H9 (cell line): ENCODE measurements at regions not wholly inside any gene's neighbourhood (a gene's known extent, or its start where the extent isn't known, plus 50 kb on each side); places are given as distances from the start of the nearest gene placed in this dataset.

ENCODE experiments used
- DNase-seq: peaks from one replicate; pipeline ENCODE4 v3.0.0-alpha.2; 2017
- H2AFZ ChIP-seq: one replicate; pipeline ENCODE4 v1.6.1; 2013; ENCODE audit warnings: mild to moderate bottlenecking, low read length, control low read depth, moderate library complexity
- H2AK5ac ChIP-seq: 2 replicates; pipeline ENCODE4 v1.6.1; 2013; ENCODE audit warnings: low read length, control low read depth, mixed read lengths; ENCODE audit not compliant: insufficient read length
- H2BK120ac ChIP-seq: one replicate; pipeline ENCODE4 v1.6.1; 2013; ENCODE audit warnings: low read depth, mild to moderate bottlenecking, low read length, control low read depth, inconsistent platforms; ENCODE audit not compliant: poor library complexity, severe bottlenecking
- H2BK12ac ChIP-seq: 2 replicates; pipeline ENCODE4 v1.6.1; 2013; ENCODE audit warnings: low read length, control low read depth, mixed read lengths, low read depth; ENCODE audit not compliant: insufficient read length
- H2BK15ac ChIP-seq: 2 replicates; pipeline ENCODE4 v1.6.1; 2013; ENCODE audit warnings: low read depth, low read length, control low read depth
- H2BK20ac ChIP-seq: one replicate; pipeline ENCODE4 v1.6.1; 2013; ENCODE audit warnings: low read depth, mild to moderate bottlenecking, low read length, control low read depth, inconsistent platforms; ENCODE audit not compliant: poor library complexity, severe bottlenecking
- H2BK5ac ChIP-seq: 2 replicates; pipeline ENCODE4 v1.6.1; 2013; ENCODE audit warnings: low read length, control low read depth, mixed read lengths; ENCODE audit not compliant: insufficient read length
- H3K14ac ChIP-seq: 2 replicates; pipeline ENCODE4 v1.6.1; 2013; ENCODE audit warnings: low read length, control low read depth; ENCODE audit not compliant: insufficient read depth
- H3K18ac ChIP-seq: 2 replicates; pipeline ENCODE4 v1.6.1; 2013; ENCODE audit warnings: low read depth, mild to moderate bottlenecking, mixed read lengths, low read length, control low read depth; ENCODE audit not compliant: insufficient read length
- H3K23ac ChIP-seq: 2 replicates; pipeline ENCODE4 v1.6.1; 2013; ENCODE audit warnings: low read length, control low read depth, mixed read lengths, low read depth; ENCODE audit not compliant: insufficient read length
- H3K23me2 ChIP-seq: 2 replicates; pipeline ENCODE4 v1.6.1; 2013; ENCODE audit warnings: low read depth, mild to moderate bottlenecking, mixed read lengths, low read length, control low read depth; ENCODE audit not compliant: insufficient read length, poor library complexity, severe bottlenecking
- H3K27ac ChIP-seq: 2 replicates; pipeline ENCODE4 v1.5.1; 2013; ENCODE audit warnings: low read length, control low read depth, mixed read lengths, low read depth; ENCODE audit not compliant: insufficient read length
- H3K27me3 ChIP-seq: 2 replicates; pipeline ENCODE4 v1.6.1; 2013; ENCODE audit warnings: low read length, control low read depth, inconsistent platforms; ENCODE audit not compliant: insufficient read depth
- H3K4ac ChIP-seq: 2 replicates; pipeline ENCODE4 v1.6.1; 2013; ENCODE audit warnings: low read depth, mild to moderate bottlenecking, control low read depth, inconsistent platforms, low read length, moderate library complexity
- H3K4me1 ChIP-seq: 2 replicates; pipeline ENCODE4 v1.6.1; 2013; ENCODE audit warnings: low read length, control low read depth, inconsistent platforms; ENCODE audit not compliant: insufficient read depth
- H3K4me2 ChIP-seq: 2 replicates; pipeline ENCODE4 v1.6.1; 2013; ENCODE audit warnings: low read length, control low read depth, mixed read lengths; ENCODE audit not compliant: insufficient read length, insufficient read depth
- H3K56ac ChIP-seq: 2 replicates; pipeline ENCODE4 v1.6.1; 2013; ENCODE audit warnings: low read depth, mild to moderate bottlenecking, mixed read lengths, low read length, control low read depth; ENCODE audit not compliant: insufficient read length
- H3K79me1 ChIP-seq: 2 replicates; pipeline ENCODE4 v1.6.1; 2013; ENCODE audit warnings: low read depth, mild to moderate bottlenecking, moderate library complexity, low read length, control low read depth, inconsistent platforms; ENCODE audit not compliant: insufficient read depth, poor library complexity, severe bottlenecking
- H3K79me2 ChIP-seq: 2 replicates; pipeline ENCODE4 v1.6.1; 2013; ENCODE audit warnings: low read length, control low read depth, inconsistent platforms; ENCODE audit not compliant: insufficient read depth
- H3K9ac ChIP-seq: 2 replicates; pipeline ENCODE4 v1.6.1; 2013; ENCODE audit warnings: low read length, control low read depth, mixed read lengths; ENCODE audit not compliant: insufficient read length; ENCODE audit errors: extremely low read depth
- H3K9me3 ChIP-seq: one replicate; pipeline ENCODE4 v1.6.1; 2013; ENCODE audit warnings: low read depth, low read length, inconsistent platforms; ENCODE audit not compliant: control insufficient read depth
- H3T11ph ChIP-seq: one replicate; pipeline ENCODE4 v1.6.1; 2013; ENCODE audit warnings: mild to moderate bottlenecking, low read length, control low read depth, inconsistent platforms
- H4K20me1 ChIP-seq: one replicate; pipeline ENCODE4 v1.6.1; 2013; ENCODE audit not compliant: control insufficient read depth, insufficient read length, insufficient read depth
- H4K5ac ChIP-seq: 2 replicates; pipeline ENCODE4 v1.6.1; 2013; ENCODE audit warnings: low read depth, mild to moderate bottlenecking, mixed read lengths, low read length, control low read depth; ENCODE audit not compliant: insufficient read length
- H4K8ac ChIP-seq: replicated peaks from 2 replicates; pipeline ENCODE4 v1.6.1; 2013; ENCODE audit warnings: low read length, control low read depth, mixed read lengths, low read depth; ENCODE audit not compliant: insufficient read length
- H4K91ac ChIP-seq: 2 replicates; pipeline ENCODE4 v1.6.1; 2013; ENCODE audit warnings: low read depth, mild to moderate bottlenecking, moderate library complexity, mixed read lengths, low read length, control low read depth; ENCODE audit not compliant: insufficient read length
- H3K27ac Mint-ChIP-seq, 3 experiments: 2 replicates in 2 of 3; 3 replicates in 1 of 3; pipeline ENCODE4 v1.8.0; 2020 to 2021; ENCODE audit warnings: mixed read lengths in 3 of 3, mild to moderate bottlenecking in 1 of 3, moderate library complexity in 1 of 3
- H3K27me3 Mint-ChIP-seq: 2 replicates; pipeline ENCODE4 v1.8.0; 2021; ENCODE audit warnings: low read depth, mild to moderate bottlenecking, moderate library complexity, mixed read lengths
- H3K36me3 Mint-ChIP-seq, 3 experiments: 2 replicates in 2 of 3; 3 replicates in 1 of 3; pipeline ENCODE4 v1.8.0; 2020 to 2021; ENCODE audit warnings: low read depth in 3 of 3, mixed read lengths in 3 of 3; ENCODE audit not compliant: insufficient read depth in 1 of 3
- H3K4me1 Mint-ChIP-seq, 2 experiments: 2 replicates each; pipeline ENCODE4 v1.8.0; 2020; ENCODE audit warnings: mixed read lengths in 2 of 2
- H3K4me3 Mint-ChIP-seq, 2 experiments: 2 replicates in 1 of 2; 3 replicates in 1 of 2; pipeline ENCODE4 v1.8.0; 2020 to 2021; ENCODE audit warnings: mild to moderate bottlenecking in 2 of 2, mixed read lengths in 2 of 2, moderate library complexity in 1 of 2
- H3K9me3 Mint-ChIP-seq, 2 experiments: 2 replicates in 1 of 2; 3 replicates in 1 of 2; pipeline ENCODE4 v1.8.0; 2020; ENCODE audit warnings: mild to moderate bottlenecking in 2 of 2, mixed read lengths in 2 of 2, moderate library complexity in 1 of 2
- WGBS: extraction: QIAGEN DNeasy Blood & Tissue Kit; methylation state at CpG from one replicate; pipeline ENCODE4 v1.1.7; 2013; ENCODE audit warnings: missing lambda C conversion rate, low lambda C conversion rate, mixed read lengths; ENCODE audit not compliant: insufficient read length; ENCODE audit errors: extremely low coverage; 5-methylcytosine and 5-hydroxymethylcytosine counted together
- TF ChIP-seq, protein P1 (sequence below): fragments of 200-600 bp; sonication (generic); conservative IDR thresholded peaks from 3 replicates; pipeline ENCODE4 v1.8.0; 2021; ENCODE audit warnings: antibody characterized with exemption, mild to moderate bottlenecking

DNA sequence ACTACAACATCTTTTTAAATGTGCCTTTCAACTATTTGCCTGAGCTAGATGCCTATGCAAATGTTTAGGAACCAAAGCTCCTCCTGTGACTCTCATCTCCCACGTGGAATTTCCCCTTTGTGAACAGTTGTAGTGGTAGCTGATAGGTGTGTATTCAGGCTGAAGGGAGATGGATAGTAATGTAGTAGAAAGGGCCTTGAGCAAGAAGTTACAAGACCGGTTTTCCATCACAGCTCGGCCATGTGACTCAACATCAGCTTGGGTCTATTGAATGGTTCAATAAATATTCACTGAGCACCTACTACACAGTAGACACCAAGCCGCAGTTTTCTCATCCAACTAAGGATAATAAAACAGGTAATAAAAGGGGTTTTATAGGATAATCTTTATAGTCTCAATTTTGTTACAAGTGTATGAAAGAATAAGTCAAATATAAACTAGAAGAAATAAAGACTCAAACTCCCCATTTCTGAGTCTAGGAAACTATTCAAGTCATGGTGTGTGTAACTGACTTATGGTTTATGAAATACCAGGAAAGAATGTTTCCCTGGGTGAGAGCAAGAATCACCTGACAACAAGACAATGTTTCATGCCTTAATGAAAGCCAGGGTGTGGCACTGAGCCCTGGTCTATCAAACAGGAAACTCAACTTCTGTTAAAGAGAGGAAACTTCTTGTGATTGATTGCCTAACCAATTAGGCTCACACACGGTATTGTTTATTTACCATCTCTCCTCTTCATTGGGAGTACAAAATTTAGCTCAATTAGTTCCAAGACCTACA, 187.1 kb upstream of the SPEF2 start:
- Histone ChIP-seq H3T11ph (no peak overlapping the region), H3K79me2 (no peaks in the 10 kb centered on the region), H2BK12ac (no peak overlapping the region), H2BK15ac (no peak overlapping the region), H3K79me1 (no peaks in the 10 kb centered on the region), H3K27me3 (no peaks in the 10 kb centered on the region), H3K9me3 (no peaks in the 10 kb centered on the region), H4K91ac (no peak overlapping the region), H4K5ac (no peak overlapping the region), H2AK5ac (no peak overlapping the region), H3K18ac (no peak overlapping the region), H2BK120ac (no peak overlapping the region), H3K27ac (no peak overlapping the region), H2BK5ac (no peak overlapping the region), H4K8ac (no peak overlapping the region), H3K4me1 (no peaks in the 10 kb centered on the region), H3K4me2 (no peak overlapping the region), H3K23me2 (no peaks in the 10 kb centered on the region), H2AFZ (no peak overlapping the region), H3K56ac (no peak overlapping the region), H4K20me1 (no peaks in the 10 kb centered on the region), H3K23ac (no peak overlapping the region), H3K9ac (no peak overlapping the region), H2BK20ac (no peak overlapping the region), H3K14ac (no peak overlapping the region), H3K4ac (no peak overlapping the region)
- TF ChIP-seq, protein P1, sequence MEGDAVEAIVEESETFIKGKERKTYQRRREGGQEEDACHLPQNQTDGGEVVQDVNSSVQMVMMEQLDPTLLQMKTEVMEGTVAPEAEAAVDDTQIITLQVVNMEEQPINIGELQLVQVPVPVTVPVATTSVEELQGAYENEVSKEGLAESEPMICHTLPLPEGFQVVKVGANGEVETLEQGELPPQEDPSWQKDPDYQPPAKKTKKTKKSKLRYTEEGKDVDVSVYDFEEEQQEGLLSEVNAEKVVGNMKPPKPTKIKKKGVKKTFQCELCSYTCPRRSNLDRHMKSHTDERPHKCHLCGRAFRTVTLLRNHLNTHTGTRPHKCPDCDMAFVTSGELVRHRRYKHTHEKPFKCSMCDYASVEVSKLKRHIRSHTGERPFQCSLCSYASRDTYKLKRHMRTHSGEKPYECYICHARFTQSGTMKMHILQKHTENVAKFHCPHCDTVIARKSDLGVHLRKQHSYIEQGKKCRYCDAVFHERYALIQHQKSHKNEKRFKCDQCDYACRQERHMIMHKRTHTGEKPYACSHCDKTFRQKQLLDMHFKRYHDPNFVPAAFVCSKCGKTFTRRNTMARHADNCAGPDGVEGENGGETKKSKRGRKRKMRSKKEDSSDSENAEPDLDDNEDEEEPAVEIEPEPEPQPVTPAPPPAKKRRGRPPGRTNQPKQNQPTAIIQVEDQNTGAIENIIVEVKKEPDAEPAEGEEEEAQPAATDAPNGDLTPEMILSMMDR, result no peak
- DNase-seq, result no peak
- peaks cover 2 to 5% of the 10 kb centered on the region in 2 experiments for H3K4me1 Mint-ChIP-seq
- H3K27ac Mint-ChIP-seq, result no peak overlapping the region
- no CpG with 5 or more reads among the region's 5 CpGs for WGBS
- H3K9me3 Mint-ChIP-seq, result no peaks in the 10 kb centered on the region
- no peak overlapping the region for H3K4me3 Mint-ChIP-seq
- peaks cover 3% of the 10 kb centered on the region; the same call in 1 of the 2 replicates for H3K27me3 Mint-ChIP-seq
- no peaks in the 10 kb centered on the region for H3K36me3 Mint-ChIP-seq
